Activated CD8-positive, alpha-beta memory T cell treated with anti-CD3 and anti-CD28 coated beads, Interleukin-2, amount 50 U/mL, for 48 hours (primary cell): ENCODE measurements at regions not wholly inside any gene's neighbourhood (a gene's known extent, or its start where the extent isn't known, plus 50 kb on each side); places are given as distances from the start of the nearest gene placed in this dataset.

Experiments
- DNase-seq: peaks from one replicate; pipeline ENCODE4 v3.0.0-alpha.2; 2020

GRCh38 chr1:59100708-59101374 is 196.1 kb upstream of the FGGY start:
- DNase-seq = no peak

GRCh38 chr1:59101518-59101917 is 195.4 kb upstream of the FGGY start:
- DNase-seq = no peak

- DNase-seq = no peak
Observed at GRCh38 chr1:59103457-59103856, 193.4 kb upstream of the FGGY start.

- no peak for DNase-seq
Observed at GRCh38 chr1:59104191-59104760, 192.6 kb upstream of the FGGY start.

GRCh38 chr1:59105548-59106507 is 191.1 kb upstream of the FGGY start:
- DNase-seq = no peak

GRCh38 chr1:59107516-59107915 is 189.4 kb upstream of the FGGY start:
- DNase-seq = no peak

GRCh38 chr1:59107916-59108315 is 189.0 kb upstream of the FGGY start:
- DNase-seq = no peak

- no peak for DNase-seq
Observed at GRCh38 chr1:59108481-59109317, 188.2 kb upstream of the FGGY start.

- no peak for DNase-seq
Observed at GRCh38 chr1:59110271-59110670, 186.6 kb upstream of the FGGY start.

GRCh38 chr1:59113876-59114457 is 182.9 kb upstream of the FGGY start:
- DNase-seq = no peak

GRCh38 chr1:59115865-59116264 is 181.0 kb upstream of the FGGY start:
- DNase-seq = no peak

GRCh38 chr1:59116920-59117542 is 179.9 kb upstream of the FGGY start:
- DNase-seq = no peak

- no peak for DNase-seq
Observed at GRCh38 chr1:59122527-59122926, 174.4 kb upstream of the FGGY start.

- no peak for DNase-seq
Observed at GRCh38 chr1:59123081-59123681, 173.7 kb upstream of the FGGY start.

GRCh38 chr1:59124166-59124565 is 172.7 kb upstream of the FGGY start:
- DNase-seq = no peak

- no peak for DNase-seq
Observed at GRCh38 chr1:59125154-59125553, 171.7 kb upstream of the FGGY start.

GRCh38 chr1:59125676-59126320 is 171.1 kb upstream of the FGGY start:
- DNase-seq = no peak

- DNase-seq = no peak
Observed at GRCh38 chr1:59126366-59126765, 170.5 kb upstream of the FGGY start.

- DNase-seq = no peak
Observed at GRCh38 chr1:59128239-59128736, 168.6 kb upstream of the FGGY start.

- DNase-seq = no peak
Observed at GRCh38 chr1:59128784-59129227, 168.1 kb upstream of the FGGY start.

- no peak for DNase-seq
Observed at GRCh38 chr1:59132295-59132694, 164.6 kb upstream of the FGGY start.
